ENCODE measurements at regions not wholly inside any gene's neighbourhood (a gene's known extent, or its start where the extent isn't known, plus 50 kb on each side); places are given as distances from the start of the nearest gene placed in this dataset.

DNA sequence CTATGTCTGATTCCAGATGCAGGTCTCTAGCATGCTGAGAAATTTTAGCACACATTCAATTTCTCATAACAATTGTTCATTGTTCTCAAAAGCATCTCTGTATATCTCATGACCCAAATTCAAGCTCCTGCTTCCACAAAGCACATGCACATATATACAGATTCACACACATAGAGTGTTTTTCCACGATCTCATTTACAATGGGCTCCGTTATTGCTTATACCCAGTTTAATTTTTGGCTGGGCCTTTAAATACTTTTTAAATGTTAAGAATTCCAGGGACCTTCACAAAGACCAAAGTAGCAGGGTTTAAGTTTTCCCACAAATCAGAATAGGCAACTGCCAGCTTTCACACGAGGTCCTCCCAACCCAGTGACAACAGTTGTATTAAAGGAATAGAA lies 333.5 kb upstream of the SEMA6D start:
- no peak overlapping the region for H3K18ac ChIP-seq (ENCODE audit: insufficient read length, low read depth, low read length)
- no peak for DNase-seq
- H3T11ph ChIP-seq (ENCODE audit: low read length), result no peak overlapping the region
- no peaks in the 10 kb centered on the region for H3K27me3 ChIP-seq (ENCODE audit: insufficient read depth, low read length)
- no peaks in the 10 kb centered on the region for H3K4me1 ChIP-seq (ENCODE audit: insufficient read depth, low read length)
- H3K36me3 Mint-ChIP-seq (ENCODE audit: insufficient read depth in 1 of 3, low read depth in 3 of 3), result no peaks in the 10 kb centered on the region
- H3K4me3 Mint-ChIP-seq, result no peak overlapping the region
- H2BK12ac ChIP-seq (ENCODE audit: insufficient read length, low read depth, low read length), result no peak overlapping the region
- no peaks in the 10 kb centered on the region for H3K9me3 Mint-ChIP-seq
- H3K4me2 ChIP-seq (ENCODE audit: insufficient read depth, insufficient read length, low read length), result no peak overlapping the region
- H3K4me1 Mint-ChIP-seq, result peaks cover 5 to 7% of the 10 kb centered on the region in 2 experiments
- H3K27ac ChIP-seq (ENCODE audit: insufficient read length, low read depth, low read length), result no peak overlapping the region
- no CpG with 5 or more reads among the region's 3 CpGs for WGBS (ENCODE audit: extremely low coverage, insufficient read length, low lambda C conversion rate)
- no peak overlapping the region for H3K9ac ChIP-seq (ENCODE audit: extremely low read depth, insufficient read length, low read length)
- H3K27me3 Mint-ChIP-seq (ENCODE audit: low read depth), result no peaks in the 10 kb centered on the region
- no peak overlapping the region for H2AK5ac ChIP-seq (ENCODE audit: insufficient read length, low read length)
- no peak overlapping the region for H4K5ac ChIP-seq (ENCODE audit: insufficient read length, low read depth, low read length)
- H3K56ac ChIP-seq (ENCODE audit: insufficient read length, low read depth, low read length), result no peak overlapping the region
- H2BK120ac ChIP-seq (ENCODE audit: low read depth, low read length, poor library complexity, severe bottlenecking), result no peak overlapping the region
- no peaks in the 10 kb centered on the region for H3K23me2 ChIP-seq (ENCODE audit: insufficient read length, low read depth, low read length, poor library complexity, severe bottlenecking)
- H3K9me3 ChIP-seq (ENCODE audit: control insufficient read depth, low read depth, low read length), result no peaks in the 10 kb centered on the region
- H3K23ac ChIP-seq (ENCODE audit: insufficient read length, low read depth, low read length), result no peak overlapping the region
- no peak overlapping the region for H3K4ac ChIP-seq (ENCODE audit: low read depth, low read length)
- H4K8ac ChIP-seq (replicated peaks; ENCODE audit: insufficient read length, low read depth, low read length), result no peak overlapping the region
- H3K27ac Mint-ChIP-seq, result no peak overlapping the region
- TF ChIP-seq, protein P1, sequence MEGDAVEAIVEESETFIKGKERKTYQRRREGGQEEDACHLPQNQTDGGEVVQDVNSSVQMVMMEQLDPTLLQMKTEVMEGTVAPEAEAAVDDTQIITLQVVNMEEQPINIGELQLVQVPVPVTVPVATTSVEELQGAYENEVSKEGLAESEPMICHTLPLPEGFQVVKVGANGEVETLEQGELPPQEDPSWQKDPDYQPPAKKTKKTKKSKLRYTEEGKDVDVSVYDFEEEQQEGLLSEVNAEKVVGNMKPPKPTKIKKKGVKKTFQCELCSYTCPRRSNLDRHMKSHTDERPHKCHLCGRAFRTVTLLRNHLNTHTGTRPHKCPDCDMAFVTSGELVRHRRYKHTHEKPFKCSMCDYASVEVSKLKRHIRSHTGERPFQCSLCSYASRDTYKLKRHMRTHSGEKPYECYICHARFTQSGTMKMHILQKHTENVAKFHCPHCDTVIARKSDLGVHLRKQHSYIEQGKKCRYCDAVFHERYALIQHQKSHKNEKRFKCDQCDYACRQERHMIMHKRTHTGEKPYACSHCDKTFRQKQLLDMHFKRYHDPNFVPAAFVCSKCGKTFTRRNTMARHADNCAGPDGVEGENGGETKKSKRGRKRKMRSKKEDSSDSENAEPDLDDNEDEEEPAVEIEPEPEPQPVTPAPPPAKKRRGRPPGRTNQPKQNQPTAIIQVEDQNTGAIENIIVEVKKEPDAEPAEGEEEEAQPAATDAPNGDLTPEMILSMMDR (conservative IDR thresholded peaks at IDR 0.05), result no peak
- H2BK5ac ChIP-seq (ENCODE audit: insufficient read length, low read length), result no peak overlapping the region
- no peak overlapping the region for H2BK20ac ChIP-seq (ENCODE audit: low read depth, low read length, poor library complexity, severe bottlenecking)
- H2AFZ ChIP-seq (ENCODE audit: low read length), result no peak overlapping the region
- H2BK15ac ChIP-seq (ENCODE audit: low read depth, low read length), result no peak overlapping the region
- H4K20me1 ChIP-seq (ENCODE audit: control insufficient read depth, insufficient read depth, insufficient read length), result no peaks in the 10 kb centered on the region
- H4K91ac ChIP-seq (ENCODE audit: insufficient read length, low read depth, low read length), result no peak overlapping the region
- H3K14ac ChIP-seq (ENCODE audit: insufficient read depth, low read length), result no peak overlapping the region
- H3K79me1 ChIP-seq (ENCODE audit: insufficient read depth, low read depth, low read length, poor library complexity, severe bottlenecking), result no peaks in the 10 kb centered on the region
- no peaks in the 10 kb centered on the region for H3K79me2 ChIP-seq (ENCODE audit: insufficient read depth, low read length)

All from H9 (cell line).